ENCODE measurements at regions not wholly inside any gene's neighbourhood (a gene's known extent, or its start where the extent isn't known, plus 50 kb on each side); places are given as distances from the start of the nearest gene placed in this dataset.

DNA sequence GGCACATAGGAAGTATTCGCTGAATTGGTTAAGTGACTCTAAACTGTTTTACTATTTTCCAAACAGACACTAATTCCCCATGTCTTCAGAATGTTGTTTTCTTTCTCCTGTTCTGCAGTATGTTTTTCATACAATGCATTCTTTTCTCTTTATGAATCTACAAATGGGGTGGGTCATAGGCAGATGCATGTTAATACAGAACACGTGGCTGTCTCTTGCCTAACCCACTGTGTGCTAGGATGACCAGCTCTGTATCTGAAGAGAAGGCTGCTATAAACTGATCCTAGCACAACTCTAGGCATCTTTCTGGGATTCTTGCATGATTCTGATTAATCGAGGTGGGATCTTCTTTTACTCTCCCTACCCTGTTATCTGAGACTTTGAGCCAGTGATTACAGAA lies 826.0 kb downstream of the PLCL1 start:
- no peak for TF ChIP-seq POLR2A (IDR thresholded peaks at IDR 0.05; ENCODE audit: low read depth, low read length)
- TF ChIP-seq POLR2AphosphoS5 (IDR thresholded peaks at IDR 0.05; ENCODE audit: low read depth, low read length) = no peak
- TF ChIP-seq TAF1 (IDR thresholded peaks at IDR 0.05; ENCODE audit: low read depth, low read length) = no peak
- no peak for TF ChIP-seq SPI1 (IDR thresholded peaks at IDR 0.05; ENCODE audit: low read depth, low read length)
- no peak for TF ChIP-seq POU2F2 (IDR thresholded peaks at IDR 0.05; ENCODE audit: low read depth, low read length)

All from GM12891 (cell line).